Vagina (tissue), 2 donors: ENCODE measurements at regions not wholly inside any gene's neighbourhood (a gene's known extent, or its start where the extent isn't known, plus 50 kb on each side); places are given as distances from the start of the nearest gene placed in this dataset.

ENCODE experiments used
- DNase-seq, 2 donors: peaks; one replicate each; pipeline ENCODE4 v3.0.0-alpha.2; 2017; ENCODE audit errors: extremely low spot score in 2 of 2
- H3K27ac ChIP-seq: fragments of 200-600 bp; sonication (generic); one replicate; pipeline ENCODE4 v1.5.1; 2019
- H3K27me3 ChIP-seq: fragments of 200-600 bp; sonication (generic); one replicate; pipeline ENCODE4 v1.5.1; 2019
- H3K36me3 ChIP-seq, 2 donors: fragments of 200-600 bp; sonication (generic); one replicate each; pipeline ENCODE4 v1.5.1; 2017 to 2019
- H3K4me1 ChIP-seq: fragments of 200-600 bp; sonication (generic); one replicate; pipeline ENCODE4 v1.5.1; 2019
- H3K4me3 ChIP-seq, 2 donors: fragments of 200-600 bp; sonication (generic); 1 replicate in 1 of 2; 2 replicates in 1 of 2; pipeline ENCODE4 v1.5.1; 2016 to 2019
- H3K9me3 ChIP-seq: fragments of 200-600 bp; sonication (generic); one replicate; pipeline ENCODE4 v1.5.1; 2019
- POLR2A ChIP-seq, 2 donors: fragments of 450-650 bp; IDR thresholded peaks; one replicate each; pipeline ENCODE4 v1.6.1; 2017; ENCODE audit warnings: antibody characterized with exemption in 2 of 2, mild to moderate bottlenecking in 2 of 2, moderate library complexity in 2 of 2
- POLR2AphosphoS5 ChIP-seq, 2 donors: sonication (generic); formaldehyde crosslinking; IDR thresholded peaks; one replicate each; pipeline ENCODE4 v1.9.0; 2017; ENCODE audit warnings: antibody characterized with exemption in 2 of 2, mild to moderate bottlenecking in 2 of 2, low read depth in 1 of 2; ENCODE audit not compliant: insufficient read depth in 1 of 2
- intact Hi-C: fragments of 100-400 bp; cut with DNase I; formaldehyde crosslinking; loops from one replicate; pipeline ENCODE4 v1.15.1; 2023
- TF ChIP-seq, protein P1 (sequence below), 3 experiments: fragments of 450-650 bp in 2 of 3; fragments of 200-600 bp in 1 of 3; sonication (generic) in 1 of 3; IDR thresholded peaks; one replicate each; pipeline ENCODE4 v1.5.1; 2017 to 2019; ENCODE audit warnings: antibody characterized with exemption in 3 of 3, mild to moderate bottlenecking in 2 of 3, moderate library complexity in 2 of 3

DNA sequence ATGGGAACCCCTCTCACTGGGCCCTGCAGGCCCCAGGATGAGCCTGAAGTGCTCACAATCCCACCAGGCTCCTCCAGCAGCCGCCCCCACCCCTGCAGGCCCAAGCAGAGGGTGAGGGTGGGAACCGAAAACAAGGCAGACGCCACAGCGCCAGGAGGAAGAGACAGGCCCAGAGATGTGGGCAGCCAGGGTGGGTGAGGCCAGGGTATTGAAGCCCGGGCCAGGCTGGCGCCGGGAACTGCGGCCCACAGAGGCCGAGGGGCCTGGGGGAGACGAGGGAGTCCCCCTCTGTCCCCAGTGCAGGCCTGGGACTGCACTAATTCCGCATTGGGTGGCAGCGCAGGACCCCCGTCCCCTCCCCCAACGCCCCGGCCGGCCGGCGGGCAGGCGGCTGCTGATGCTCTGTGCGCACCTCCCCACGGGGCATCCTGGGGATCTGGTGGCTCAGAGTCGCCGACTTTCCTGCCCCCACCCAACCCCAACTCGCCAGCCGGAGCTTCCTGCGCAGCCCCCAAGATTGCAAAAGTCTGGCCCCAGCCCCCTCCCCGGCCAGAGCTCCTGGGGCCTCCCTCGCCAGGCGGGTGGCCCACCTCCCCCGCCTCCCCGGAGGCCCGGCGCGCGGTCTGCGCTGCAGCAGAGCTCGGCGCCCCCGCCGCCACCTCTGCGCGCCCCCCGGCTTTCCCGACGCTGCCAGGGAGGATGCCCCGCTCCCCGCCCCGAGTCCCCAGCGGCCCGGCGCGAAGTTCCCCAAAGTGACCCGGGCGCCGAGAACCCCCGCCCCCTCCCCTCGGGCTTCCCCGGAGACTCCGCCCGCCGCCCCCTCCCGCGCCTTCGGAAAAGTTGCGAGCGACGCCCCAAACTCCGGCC lies 107.8 kb downstream of the ENGASE start:
- Histone ChIP-seq H3K9me3 (no peaks in the 10 kb centered on the region), H3K27ac (no peak overlapping the region), H3K27me3 (no peaks in the 10 kb centered on the region), H3K4me1 (no peaks in the 10 kb centered on the region), H3K4me3 (no peak overlapping the region), H3K36me3 (no peaks in the 10 kb centered on the region)
- no peak for DNase-seq
- intact Hi-C loops = no loop called here
- TF ChIP-seq, protein P1, sequence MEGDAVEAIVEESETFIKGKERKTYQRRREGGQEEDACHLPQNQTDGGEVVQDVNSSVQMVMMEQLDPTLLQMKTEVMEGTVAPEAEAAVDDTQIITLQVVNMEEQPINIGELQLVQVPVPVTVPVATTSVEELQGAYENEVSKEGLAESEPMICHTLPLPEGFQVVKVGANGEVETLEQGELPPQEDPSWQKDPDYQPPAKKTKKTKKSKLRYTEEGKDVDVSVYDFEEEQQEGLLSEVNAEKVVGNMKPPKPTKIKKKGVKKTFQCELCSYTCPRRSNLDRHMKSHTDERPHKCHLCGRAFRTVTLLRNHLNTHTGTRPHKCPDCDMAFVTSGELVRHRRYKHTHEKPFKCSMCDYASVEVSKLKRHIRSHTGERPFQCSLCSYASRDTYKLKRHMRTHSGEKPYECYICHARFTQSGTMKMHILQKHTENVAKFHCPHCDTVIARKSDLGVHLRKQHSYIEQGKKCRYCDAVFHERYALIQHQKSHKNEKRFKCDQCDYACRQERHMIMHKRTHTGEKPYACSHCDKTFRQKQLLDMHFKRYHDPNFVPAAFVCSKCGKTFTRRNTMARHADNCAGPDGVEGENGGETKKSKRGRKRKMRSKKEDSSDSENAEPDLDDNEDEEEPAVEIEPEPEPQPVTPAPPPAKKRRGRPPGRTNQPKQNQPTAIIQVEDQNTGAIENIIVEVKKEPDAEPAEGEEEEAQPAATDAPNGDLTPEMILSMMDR (IDR thresholded peaks at IDR 0.05) = no peak
- TF ChIP-seq POLR2AphosphoS5 (IDR thresholded peaks at IDR 0.05; ENCODE audit: insufficient read depth in 1 of 2, low read depth in 1 of 2) (no peak), POLR2A (IDR thresholded peaks at IDR 0.05) (no peak)

DNA sequence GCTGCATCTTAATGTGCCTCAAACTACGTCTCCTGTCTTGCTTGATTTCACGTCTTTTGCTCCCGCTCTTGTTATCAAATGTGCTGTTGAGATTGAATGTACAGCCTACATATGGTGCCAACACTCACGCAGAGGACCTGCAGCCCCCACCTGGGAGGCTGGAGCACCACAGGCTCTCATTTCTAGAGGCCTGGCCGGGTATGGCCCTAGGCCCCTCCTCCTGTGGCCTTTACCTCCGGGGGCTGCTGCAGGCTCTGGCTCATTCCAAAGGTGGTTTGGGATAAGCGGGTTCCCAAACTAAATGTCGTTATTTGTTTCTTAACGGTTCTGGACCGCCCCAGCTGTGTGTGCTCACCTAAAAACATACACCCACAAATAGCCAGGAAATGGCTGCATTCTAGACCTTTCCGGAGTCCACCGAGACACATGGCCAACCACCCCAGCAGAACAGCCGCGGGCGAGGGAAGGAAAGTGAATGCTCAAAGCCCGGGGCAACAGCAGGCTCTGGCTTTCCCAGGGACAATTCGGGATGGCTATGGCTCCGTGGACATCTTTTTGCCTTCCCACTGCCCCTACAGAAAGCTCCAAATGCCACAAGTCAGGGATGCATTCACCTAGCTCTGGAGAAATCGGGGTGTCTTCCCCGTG lies 105.9 kb downstream of the ENGASE start:
- no peak for DNase-seq
- H3K4me1 ChIP-seq = no peaks in the 10 kb centered on the region
- H3K27ac ChIP-seq = no peak overlapping the region
- H3K9me3 ChIP-seq = no peaks in the 10 kb centered on the region
- H3K36me3 ChIP-seq = no peaks in the 10 kb centered on the region
- intact Hi-C loops = no loop called here
- H3K27me3 ChIP-seq = no peaks in the 10 kb centered on the region
- TF ChIP-seq POLR2AphosphoS5 (IDR thresholded peaks at IDR 0.05; ENCODE audit: insufficient read depth in 1 of 2, low read depth in 1 of 2) (no peak), POLR2A (IDR thresholded peaks at IDR 0.05) (no peak)
- TF ChIP-seq, protein P1 (IDR thresholded peaks at IDR 0.05) = no peak
- no peak overlapping the region for H3K4me3 ChIP-seq

DNA sequence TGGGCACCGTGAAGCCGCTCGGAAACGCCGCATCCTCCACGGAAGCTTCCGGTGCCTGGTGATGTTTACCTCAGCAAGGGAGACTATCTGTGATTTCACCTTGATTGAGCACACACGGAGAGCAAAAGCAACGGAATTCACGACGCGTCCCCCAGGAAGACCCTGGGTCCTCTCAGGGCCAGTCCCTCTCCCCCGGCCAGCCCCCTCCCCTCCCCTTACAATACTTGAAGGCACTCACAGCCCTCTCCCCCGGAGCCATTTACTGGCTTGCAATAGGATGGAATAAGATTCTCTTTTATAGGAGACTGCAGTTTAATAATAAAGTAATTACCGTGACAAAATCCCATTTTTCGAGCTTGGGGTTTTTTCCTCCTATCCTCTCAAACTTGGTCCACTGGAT lies 104.7 kb downstream of the ENGASE start:
- intact Hi-C loops = no loop called here
- Histone ChIP-seq H3K4me1 (no peaks in the 10 kb centered on the region), H3K9me3 (no peaks in the 10 kb centered on the region), H3K36me3 (no peaks in the 10 kb centered on the region), H3K27me3 (no peaks in the 10 kb centered on the region), H3K27ac (no peak overlapping the region), H3K4me3 (no peak overlapping the region)
- DNase-seq = no peak
- no peak for TF ChIP-seq POLR2AphosphoS5 (IDR thresholded peaks at IDR 0.05; ENCODE audit: insufficient read depth in 1 of 2, low read depth in 1 of 2)
- no peak for TF ChIP-seq POLR2A (IDR thresholded peaks at IDR 0.05)
- TF ChIP-seq, protein P1 (IDR thresholded peaks at IDR 0.05) = no peak

DNA sequence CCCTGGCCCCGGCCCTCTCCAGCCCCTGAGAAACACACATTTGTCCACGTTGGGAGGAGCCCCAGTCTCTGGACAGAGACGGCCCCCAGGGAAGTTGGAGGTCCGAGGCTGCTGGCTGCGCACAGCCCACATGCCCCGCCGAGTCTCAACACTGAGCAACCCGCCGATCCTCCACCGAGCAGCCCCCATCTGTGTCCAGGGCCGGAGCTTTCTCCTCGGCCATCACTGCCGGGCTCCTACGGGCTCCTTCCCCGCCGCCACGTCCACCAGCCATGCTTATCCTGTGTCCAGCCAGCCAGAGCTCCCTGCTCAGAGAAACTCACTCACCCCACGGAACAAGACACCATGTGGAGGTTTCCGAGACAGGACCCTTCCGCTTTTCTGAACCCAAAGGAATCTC lies 103.3 kb downstream of the ENGASE start:
- no peaks in the 10 kb centered on the region for H3K36me3 ChIP-seq
- TF ChIP-seq, protein P1 (IDR thresholded peaks at IDR 0.05) = no peak
- TF ChIP-seq POLR2AphosphoS5 (IDR thresholded peaks at IDR 0.05; ENCODE audit: insufficient read depth in 1 of 2, low read depth in 1 of 2) (no peak), POLR2A (IDR thresholded peaks at IDR 0.05) (no peak)
- H3K4me3 ChIP-seq = no peak overlapping the region
- no peaks in the 10 kb centered on the region for H3K9me3 ChIP-seq
- intact Hi-C loops = no loop called here
- DNase-seq = no peak
- H3K27ac ChIP-seq = no peak overlapping the region
- H3K27me3 ChIP-seq = no peaks in the 10 kb centered on the region
- no peaks in the 10 kb centered on the region for H3K4me1 ChIP-seq
